HepG2 (cell line): ENCODE measurements at regions not wholly inside any gene's neighbourhood (a gene's known extent, or its start where the extent isn't known, plus 50 kb on each side); places are given as distances from the start of the nearest gene placed in this dataset.

ENCODE experiments used
- ATAC-seq: fragments of 200-7000 bp; cut with Tn5 transposase; 3 replicates; pipeline ENCODE4 v1.9.1; 2020; ENCODE audit warnings: mild to moderate bottlenecking, moderate library complexity
- BruUV-seq: library from RNA; stranded (reverse); fragments of 400-500 nt; replicated peaks from 2 replicates; lab custom pipeline; 2021; lab: Mats Ljungman, UMichigan
- CTCF ChIA-PET: fragments of 300-600 bp; formaldehyde crosslinking; extraction: SDS; loops from one replicate; lab custom pipeline; 2021; ENCODE audit warnings: low total read pairs, inconsistent platforms, low intra/inter-chr PET ratio; lab: Yijun Ruan, JAX
- POLR2A ChIA-PET: fragments of 350-600 bp; sonication (Branson Sonifier 250); formaldehyde crosslinking; loops from one replicate; lab custom pipeline; 2020; ENCODE audit warnings: antibody characterized with exemption, inconsistent platforms; lab: Yijun Ruan, JAX
- DNase-seq: peaks from one replicate; pipeline ENCODE4 v3.0.0-alpha.2; 2015; ENCODE audit warnings: low spot score
- FAIRE-seq: peaks from 3 replicates; lab custom pipeline; 2011; peaks lifted over from hg19 to GRCh38; lab: Jason Lieb, UNC
- H2AFZ ChIP-seq: one replicate; pipeline ENCODE4 v1.6.1; 2011; ENCODE audit warnings: low read length, inconsistent platforms
- H3K27ac ChIP-seq: fragments of 300-600 bp; 3 replicates; pipeline ENCODE4 v1.8.0; 2011; ENCODE audit warnings: mixed run types, mild to moderate bottlenecking, mixed read lengths, low read length, inconsistent platforms; ENCODE audit not compliant: insufficient read depth; ENCODE audit errors: extremely low read length
- H3K27me3 ChIP-seq, 2 experiments: fragments of 200-600 bp in 1 of 2; 2 replicates in 1 of 2; 3 replicates in 1 of 2; pipeline versions ENCODE4 v1.6.0 to v1.8.0; 2011; ENCODE audit warnings: low read length in 2 of 2, mild to moderate bottlenecking in 2 of 2, moderate library complexity in 2 of 2, inconsistent platforms in 1 of 2; ENCODE audit not compliant: insufficient read depth in 2 of 2, control insufficient read depth in 1 of 2
- H3K36me3 ChIP-seq, 2 experiments: fragments of 200-600 bp in 1 of 2; replicated peaks in 1 of 2; 2 replicates in 1 of 2; 3 replicates in 1 of 2; pipeline versions ENCODE4 v1.5.1 to v1.8.0; 2011; ENCODE audit warnings: low read length in 2 of 2, inconsistent platforms in 1 of 2; ENCODE audit not compliant: insufficient read depth in 2 of 2, control insufficient read depth in 1 of 2
- H3K4me1 ChIP-seq: 2 replicates; pipeline ENCODE4 v1.5.1; 2012; ENCODE audit warnings: low read length, inconsistent platforms; ENCODE audit not compliant: insufficient read depth
- H3K4me2 ChIP-seq: 2 replicates; pipeline ENCODE4 v1.6.0; 2011; ENCODE audit warnings: low read depth, low read length, inconsistent platforms
- H3K4me3 ChIP-seq, 3 experiments: fragments of 200-600 bp in 1 of 3; sonication (generic), shearing (Covaris generic) in 1 of 3; replicated peaks in 1 of 3; 2 replicates each; pipeline ENCODE4 v1.5.1; 2011 to 2016; ENCODE audit warnings: low read length in 3 of 3, inconsistent platforms in 2 of 3, low read depth in 2 of 3, mild to moderate bottlenecking in 2 of 3, control low read depth in 1 of 3, mixed read lengths in 1 of 3; ENCODE audit not compliant: insufficient read depth in 1 of 3
- H3K79me2 ChIP-seq: one replicate; pipeline ENCODE4 v1.6.1; 2011; ENCODE audit warnings: low read length, inconsistent platforms; ENCODE audit not compliant: insufficient read depth
- H3K9ac ChIP-seq: 2 replicates; pipeline ENCODE4 v1.6.0; 2011; ENCODE audit warnings: mild to moderate bottlenecking, low read depth, low read length, inconsistent platforms; ENCODE audit not compliant: insufficient read depth
- H3K9me3 ChIP-seq: 2 replicates; pipeline ENCODE4 v1.5.1; 2012; ENCODE audit warnings: mild to moderate bottlenecking, low read length
- H4K20me1 ChIP-seq: 2 replicates; pipeline ENCODE4 v1.6.0; 2011; ENCODE audit warnings: inconsistent platforms, mild to moderate bottlenecking, low read length, moderate library complexity; ENCODE audit not compliant: insufficient read depth
- HHEX ChIP-seq: IDR thresholded peaks from 2 replicates; pipeline ENCODE4 v1.6.1; 2016; ENCODE audit warnings: control low read depth
- KDM3A ChIP-seq: IDR thresholded peaks from 2 replicates; pipeline ENCODE4 v1.6.1; 2018; ENCODE audit warnings: low read depth, missing compliant biosample characterization
- MAFF ChIP-seq: IDR thresholded peaks from 2 replicates; pipeline ENCODE4 v1.6.1; 2011; ENCODE audit warnings: low read depth, low read length, improper control_type of control experiment
- MAFK ChIP-seq, 2 experiments: IDR thresholded peaks in 1 of 2; conservative IDR thresholded peaks in 1 of 2; 2 replicates each; pipeline ENCODE4 v1.6.1; 2011; ENCODE audit warnings: improper control_type of control experiment in 2 of 2, low read length in 2 of 2
- MBNL3 ChIP-seq: fragments of 250-450 bp; sonication (Bioruptor Pico); conservative IDR thresholded peaks from 2 replicates; pipeline ENCODE4 v1.8.0; 2022; ENCODE audit warnings: mild to moderate bottlenecking, inconsistent platforms
- RNF219 ChIP-seq: sonication (generic); formaldehyde crosslinking; IDR thresholded peaks from 2 replicates; pipeline ENCODE4 v1.5.0; 2020; ENCODE audit warnings: mild to moderate bottlenecking, missing genetic modification reagents
- ZBTB21 ChIP-seq: sonication (generic); formaldehyde crosslinking; IDR thresholded peaks from 2 replicates; pipeline ENCODE4 v1.4.0; 2020; ENCODE audit warnings: missing genetic modification reagents
- ZBTB3 ChIP-seq: sonication (generic); formaldehyde crosslinking; IDR thresholded peaks from 2 replicates; pipeline ENCODE4 v1.4.0; 2020; ENCODE audit warnings: low read depth, mild to moderate bottlenecking, moderate library complexity, missing genetic modification reagents, borderline replicate concordance
- ZBTB7B ChIP-seq: sonication (generic); formaldehyde crosslinking; IDR thresholded peaks from 2 replicates; pipeline ENCODE4 v1.4.0; 2020; ENCODE audit warnings: missing genetic modification reagents
- ZMAT3 ChIP-seq: sonication (generic); formaldehyde crosslinking; conservative IDR thresholded peaks from 2 replicates; pipeline ENCODE4 v1.7.0; 2021; ENCODE audit warnings: missing genetic modification reagents
- ZNF564 ChIP-seq: sonication (generic); formaldehyde crosslinking; IDR thresholded peaks from 2 replicates; pipeline ENCODE4 v1.8.1; 2023; ENCODE audit warnings: mild to moderate bottlenecking, missing genetic modification reagents
- ZNF672 ChIP-seq: sonication (generic); formaldehyde crosslinking; IDR thresholded peaks from 2 replicates; pipeline ENCODE4 v1.8.1; 2022; ENCODE audit warnings: missing genetic modification reagents
- ZSCAN9 ChIP-seq: IDR thresholded peaks from 2 replicates; pipeline ENCODE4 v1.6.1; 2016; ENCODE audit warnings: borderline replicate concordance
- WGBS: methylation state at CpG from one replicate; pipeline ENCODE4 v1.1.6; 2017; ENCODE audit warnings: low lambda C conversion rate; 5-methylcytosine and 5-hydroxymethylcytosine counted together
- in situ Hi-C: cut with HindIII; loops from 2 replicates; pipeline ENCODE4 v1.10.0; 2017; ENCODE audit warnings: low pct_unique_long_range_greater_than_20kb; ENCODE audit not compliant: extremely low pct_ligation_motif_present
- intact Hi-C: fragments of 100-400 bp; cut with micrococcal nuclease; formaldehyde crosslinking; loops from one replicate; pipeline ENCODE4 v1.10.0; 2022; ENCODE audit not compliant: unreplicated experiment
- TF ChIP-seq, protein P1 (sequence below): IDR thresholded peaks from 2 replicates; pipeline ENCODE4 v1.6.1; 2016; ENCODE audit warnings: missing compliant biosample characterization, missing genetic modification reagents, borderline replicate concordance

GRCh38 chr2:16398486-16399043 is 267.1 kb downstream of the CYRIA start:
- ChIA-PET POLR2A (no interaction called here), CTCF (no interaction called here)
- Histone ChIP-seq H3K9ac (no peak overlapping the region), H3K4me3 (no peak overlapping the region), H3K79me2 (no peaks in the 10 kb centered on the region), H3K27me3 (no peaks in the 10 kb centered on the region), H3K4me1 (peaks cover 16% of the 10 kb centered on the region), H3K27ac (no peak overlapping the region), H3K9me3 (no peaks in the 10 kb centered on the region), H2AFZ (no peak overlapping the region), H3K36me3 (no peaks in the 10 kb centered on the region), H4K20me1 (no peaks in the 10 kb centered on the region), H3K4me2 (no peak overlapping the region)
- no peak for ATAC-seq
- in situ Hi-C loops (no loop called here), intact Hi-C loops (no loop called here)
- TF ChIP-seq ZNF564 (CRISPR knock-in tag) (no peak), ZMAT3 (CRISPR knock-in tag) (no peak), MAFF (peak; percentile 95), ZSCAN9 (CRISPR knock-in tag) (no peak), MAFK (conservative IDR thresholded peaks at IDR 0.05 in 1 of 2, IDR thresholded peaks at IDR 0.05 in 1 of 2; ENCODE audit: low read length in 2 of 2) (peak; percentile 95 to 97)
- BruUV-seq = no TSS peak
- DNase-seq = no peak
- FAIRE-seq = no peak
- 80% methylated on average over 2 of the region's 2 CpGs for WGBS

DNA sequence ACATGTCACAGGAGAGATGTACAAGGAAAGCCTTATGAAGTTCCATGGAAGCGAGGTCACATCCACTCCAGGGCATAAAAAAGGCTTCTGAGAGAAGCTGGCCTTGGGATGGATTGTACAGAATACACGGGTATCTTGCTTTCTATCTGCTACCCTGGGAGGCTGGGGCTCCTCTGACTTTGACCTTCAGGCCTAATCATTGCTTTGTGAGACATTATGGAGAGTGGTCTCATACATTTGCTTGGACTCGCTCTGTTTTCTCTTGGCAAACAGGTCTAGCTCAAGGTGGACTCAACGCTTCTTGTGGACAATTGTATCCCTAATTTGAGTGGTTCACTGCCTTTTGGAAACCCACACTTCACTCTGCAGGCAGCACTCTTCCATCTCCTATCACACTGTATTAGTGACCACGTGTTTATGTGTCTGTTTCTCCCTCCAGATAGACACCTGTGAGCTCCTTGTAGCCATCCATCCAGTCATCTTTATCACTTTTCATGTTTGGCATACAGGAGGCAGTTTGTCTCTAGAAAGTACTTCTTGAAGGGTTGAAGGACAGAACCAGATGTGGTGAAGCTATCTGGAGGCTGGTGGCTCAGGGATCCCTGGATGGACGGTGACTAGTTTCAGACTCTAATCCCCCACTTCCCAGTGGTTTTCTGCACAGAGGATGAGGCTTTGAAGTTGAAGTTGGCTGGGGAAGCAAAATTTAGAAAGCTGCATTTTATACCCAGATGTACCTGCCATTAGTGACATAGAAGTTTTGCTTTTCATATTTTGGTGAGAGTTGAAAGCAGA is 267.8 kb downstream of the CYRIA start:
- Histone ChIP-seq H2AFZ (no peak overlapping the region), H3K4me1 (peaks cover 23% of the 10 kb centered on the region), H3K36me3 (no peaks in the 10 kb centered on the region), H3K79me2 (no peaks in the 10 kb centered on the region), H3K9ac (no peak overlapping the region), H3K9me3 (no peaks in the 10 kb centered on the region), H3K4me3 (no peak overlapping the region), H3K27ac (no peak overlapping the region), H4K20me1 (no peaks in the 10 kb centered on the region), H3K27me3 (no peaks in the 10 kb centered on the region), H3K4me2 (no peak overlapping the region)
- intact Hi-C loops = no loop called here
- no peak for ATAC-seq
- BruUV-seq = no TSS peak
- FAIRE-seq = no peak
- in situ Hi-C loops = no loop called here
- ChIA-PET CTCF (no interaction called here), POLR2A (no interaction called here)
- 46% methylated on average over 6 of the region's 6 CpGs for WGBS
- no peak for DNase-seq
- TF ChIP-seq KDM3A (CRISPR knock-in tag) (no peak), ZNF672 (CRISPR knock-in tag) (no peak), RNF219 (CRISPR knock-in tag) (no peak), ZBTB3 (no peak), ZBTB21 (CRISPR knock-in tag) (no peak), MBNL3 (CRISPR knock-in tag) (no peak), ZBTB7B (no peak), HHEX (no peak)
- TF ChIP-seq, protein P1, sequence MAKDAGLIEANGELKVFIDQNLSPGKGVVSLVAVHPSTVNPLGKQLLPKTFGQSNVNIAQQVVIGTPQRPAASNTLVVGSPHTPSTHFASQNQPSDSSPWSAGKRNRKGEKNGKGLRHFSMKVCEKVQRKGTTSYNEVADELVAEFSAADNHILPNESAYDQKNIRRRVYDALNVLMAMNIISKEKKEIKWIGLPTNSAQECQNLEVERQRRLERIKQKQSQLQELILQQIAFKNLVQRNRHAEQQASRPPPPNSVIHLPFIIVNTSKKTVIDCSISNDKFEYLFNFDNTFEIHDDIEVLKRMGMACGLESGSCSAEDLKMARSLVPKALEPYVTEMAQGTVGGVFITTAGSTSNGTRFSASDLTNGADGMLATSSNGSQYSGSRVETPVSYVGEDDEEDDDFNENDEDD = no peak
